ENCODE measurements at regions not wholly inside any gene's neighbourhood (a gene's known extent, or its start where the extent isn't known, plus 50 kb on each side); places are given as distances from the start of the nearest gene placed in this dataset.

DNA sequence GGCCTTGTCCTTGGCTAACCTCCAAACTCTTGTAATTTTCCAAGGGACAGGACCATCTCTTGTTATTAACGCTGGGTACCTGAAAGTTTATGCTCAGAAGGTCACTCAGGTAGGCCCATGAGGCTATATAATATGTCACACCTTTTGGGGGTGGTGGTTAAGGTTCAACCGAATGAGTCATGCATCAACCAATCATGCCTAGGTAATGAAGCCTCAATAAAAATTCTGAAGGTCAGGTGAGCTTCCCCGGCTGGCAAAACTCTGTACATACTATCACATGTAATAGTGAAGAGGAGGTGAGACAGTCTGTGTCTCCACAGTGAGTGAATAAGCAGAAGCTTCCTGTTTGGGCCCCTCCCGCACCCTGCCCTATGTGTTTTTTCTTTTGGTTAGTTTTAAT is 424.9 kb downstream of the PCDH17 start:
- TF ChIP-seq EP300 (IDR thresholded peaks at IDR 0.05) (no peak), CTCF (IDR thresholded peaks at IDR 0.05) (no peak), POLR2AphosphoS5 (IDR thresholded peaks at IDR 0.05) (no peak)

Data from upper lobe of left lung (tissue), 4 donors.